ENCODE measurements at regions not wholly inside any gene's neighbourhood (a gene's known extent, or its start where the extent isn't known, plus 50 kb on each side); places are given as distances from the start of the nearest gene placed in this dataset.
"Not testable (repeated sequence)": the region's sequence is repeated elsewhere in the genome, so short reads cannot be mapped to it uniquely, and the experiment has no call there.

DNA sequence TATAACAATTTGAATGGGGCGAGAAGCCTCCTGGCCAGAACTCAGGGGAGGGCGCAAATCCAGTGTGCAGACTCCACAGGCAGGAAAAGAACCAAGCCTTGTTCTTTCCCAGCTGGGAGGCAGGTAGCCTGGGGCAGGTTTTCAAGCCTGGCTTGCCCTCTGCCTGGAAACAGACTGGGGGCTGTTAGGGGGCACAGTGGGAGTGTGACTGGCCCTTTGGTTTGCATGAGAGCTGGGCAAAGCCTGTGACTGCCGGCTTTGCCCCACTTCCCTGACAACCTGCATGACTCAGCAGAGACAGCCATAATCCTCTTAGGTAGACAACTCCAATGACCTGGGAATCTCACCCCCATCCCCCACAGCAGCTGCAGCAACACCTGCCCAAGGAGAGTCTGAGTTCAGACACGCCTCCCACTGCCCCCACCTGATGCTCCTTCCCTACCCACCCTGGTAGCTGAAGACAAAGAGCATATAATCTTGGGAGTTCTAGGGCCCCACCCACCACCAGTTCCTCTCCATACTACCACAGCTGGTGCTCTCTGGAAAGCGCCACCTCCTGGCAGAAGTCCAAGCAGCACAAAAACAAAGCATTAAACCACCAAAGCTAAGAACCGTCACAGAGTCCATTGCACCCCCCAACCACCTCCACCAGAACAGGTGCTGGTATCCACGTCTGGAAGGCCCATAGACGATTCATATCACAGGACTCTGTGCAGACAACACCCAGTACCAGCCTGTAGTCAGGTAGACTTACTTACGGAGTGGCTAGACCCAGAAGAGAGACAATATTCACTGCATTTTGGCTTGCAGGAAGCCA, 402.5 kb downstream of the STK39 start:
- peak in 1 of 51 donors; percentile 0 for DNase-seq

GRCh38 chr2:167843657-167844056, 403.7 kb downstream of the STK39 start:
- no peak for DNase-seq

DNA sequence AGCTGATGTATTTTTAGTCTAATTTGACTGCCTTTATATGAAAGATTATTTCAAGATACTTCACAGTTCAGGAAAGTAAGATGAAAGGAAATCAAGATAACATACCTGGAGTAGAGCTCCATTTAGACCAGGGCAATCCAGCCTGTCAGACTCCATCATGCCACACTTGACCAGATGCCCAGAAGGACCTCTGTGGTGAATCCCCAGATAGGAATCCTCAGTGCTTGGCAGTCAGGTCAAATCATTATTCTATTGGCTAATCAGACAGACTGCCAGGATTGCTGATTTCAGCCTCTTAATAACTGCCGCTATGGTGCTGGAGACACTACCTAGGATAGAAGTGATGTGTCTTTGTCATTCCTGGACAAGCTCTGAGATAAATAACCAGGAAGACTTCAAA, 404.2 kb downstream of the STK39 start:
- no peak for DNase-seq

DNA sequence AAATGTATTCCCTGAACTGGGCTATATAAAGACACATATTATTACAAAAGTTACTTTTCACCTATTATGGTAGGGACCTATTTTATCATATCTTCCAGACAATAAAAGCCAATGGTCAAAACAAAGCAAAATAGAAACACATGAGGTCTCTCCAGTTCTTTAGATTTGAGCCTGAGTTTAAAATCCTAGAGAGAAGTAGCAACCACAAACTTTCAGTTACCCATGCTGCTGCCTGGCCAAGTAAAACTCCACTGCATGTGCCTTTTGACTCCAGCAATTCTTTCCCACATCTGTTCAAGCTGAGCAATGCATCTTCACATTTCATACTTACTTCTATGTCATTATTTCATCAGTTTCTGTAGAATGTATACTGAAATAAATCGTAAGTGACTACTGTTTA, 405.3 kb downstream of the STK39 start:
- no peak for DNase-seq

DNA sequence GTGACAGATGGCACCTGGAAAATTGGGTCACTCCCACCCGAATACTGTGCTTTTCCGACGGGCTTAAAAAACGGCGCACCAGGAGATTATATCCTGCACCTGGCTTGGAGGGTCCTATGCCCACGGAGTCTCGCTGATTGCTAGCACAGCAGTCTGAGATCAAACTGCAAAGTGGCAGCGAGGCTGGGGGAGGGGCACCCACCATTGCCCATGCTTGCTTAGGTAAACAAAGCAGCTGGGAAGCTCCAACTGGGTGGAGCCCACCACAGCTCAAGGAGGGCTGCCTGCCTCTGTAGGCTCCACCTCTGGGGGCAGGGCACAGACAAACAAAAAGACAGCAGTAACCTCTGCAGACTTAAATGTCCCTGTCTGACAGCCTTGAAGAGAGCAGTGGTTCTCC, 412.1 kb downstream of the STK39 start:
- not testable (repeated sequence) for DNase-seq

GRCh38 chr2:167834707-167835106, 412.7 kb downstream of the STK39 start:
- no peak for DNase-seq

- DNase-seq: no peak
Measured at GRCh38 chr2:167833294-167833693, 414.1 kb downstream of the STK39 start.

GRCh38 chr2:167832868-167833287, 414.5 kb downstream of the STK39 start:
- no peak for DNase-seq

DNA sequence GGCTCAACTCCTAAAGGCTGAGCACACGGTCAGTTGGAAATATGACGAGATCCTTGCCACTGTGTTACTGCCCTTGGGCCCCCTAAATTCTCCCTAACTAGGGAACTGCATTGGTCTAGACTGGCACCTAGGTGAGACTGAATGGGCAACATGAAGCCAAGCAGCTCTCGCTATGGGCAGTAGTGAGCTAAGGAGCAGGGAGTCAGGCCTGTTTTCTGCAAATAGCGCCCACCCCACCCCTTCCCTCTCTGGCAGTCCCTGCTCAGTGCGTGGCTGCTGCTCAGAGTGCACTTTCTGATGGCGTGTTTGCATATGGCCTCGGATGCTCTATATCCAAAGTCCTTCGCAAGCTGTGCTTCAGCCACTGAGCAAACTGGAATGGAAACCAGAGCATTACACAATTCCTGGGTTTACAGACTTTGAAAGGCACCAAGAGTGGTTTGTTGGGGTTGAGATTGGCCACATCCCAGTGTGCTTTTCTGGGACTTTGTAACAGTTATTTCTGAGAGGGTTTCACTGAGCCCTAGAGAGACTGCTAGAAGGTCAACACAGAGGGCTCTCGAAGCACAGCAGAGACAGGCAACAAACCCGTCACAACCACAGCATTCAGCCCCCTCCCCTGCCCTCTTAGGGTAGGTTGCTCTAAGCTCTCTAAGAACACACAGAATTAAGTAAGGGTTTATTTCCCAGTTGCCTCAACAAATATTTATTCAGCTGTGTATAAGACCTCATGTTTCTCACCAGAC, 419.9 kb downstream of the STK39 start:
- no peak for DNase-seq

DNA sequence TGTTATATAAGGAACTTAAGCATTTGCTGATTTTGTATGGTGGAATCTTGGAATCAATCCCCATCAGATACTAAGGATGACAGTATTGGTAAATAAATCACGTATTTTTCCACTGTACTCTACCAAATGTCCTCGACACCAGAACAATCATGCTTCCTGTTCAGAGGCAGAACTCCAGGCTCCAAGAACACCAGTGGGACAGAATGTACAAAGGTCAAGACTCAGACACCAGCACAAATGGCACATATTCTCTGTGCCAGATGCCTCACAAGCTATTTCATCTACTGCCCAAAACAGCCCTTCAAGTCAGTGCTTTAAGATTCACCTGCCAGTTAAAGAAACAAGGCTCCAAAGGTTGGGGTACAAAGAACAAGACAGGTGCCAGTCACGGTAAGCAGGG, 420.5 kb downstream of the STK39 start:
- DNase-seq: no peak

DNA sequence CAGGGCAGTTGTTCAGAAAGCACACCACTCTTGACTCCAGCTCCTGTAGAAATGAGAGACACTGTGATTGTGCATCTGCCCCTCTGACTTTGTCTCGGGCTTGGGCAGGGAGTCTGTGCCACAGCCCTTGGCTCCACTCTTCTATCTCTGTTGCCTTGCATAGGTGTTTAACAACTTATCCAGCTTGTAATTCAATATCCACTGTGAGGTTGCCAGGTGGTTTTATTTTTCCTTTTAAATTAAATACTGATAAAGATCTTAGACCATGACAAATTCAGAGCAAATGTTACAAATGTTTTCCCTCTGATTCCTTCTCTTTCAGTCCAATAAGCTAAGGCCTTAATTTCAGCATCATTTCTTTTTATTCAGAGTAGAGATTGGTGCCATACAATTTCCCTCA, 421.7 kb downstream of the STK39 start:
- no peak for DNase-seq

GRCh38 chr2:167822690-167823465, 424.5 kb downstream of the STK39 start:
- DNase-seq: no peak

DNA sequence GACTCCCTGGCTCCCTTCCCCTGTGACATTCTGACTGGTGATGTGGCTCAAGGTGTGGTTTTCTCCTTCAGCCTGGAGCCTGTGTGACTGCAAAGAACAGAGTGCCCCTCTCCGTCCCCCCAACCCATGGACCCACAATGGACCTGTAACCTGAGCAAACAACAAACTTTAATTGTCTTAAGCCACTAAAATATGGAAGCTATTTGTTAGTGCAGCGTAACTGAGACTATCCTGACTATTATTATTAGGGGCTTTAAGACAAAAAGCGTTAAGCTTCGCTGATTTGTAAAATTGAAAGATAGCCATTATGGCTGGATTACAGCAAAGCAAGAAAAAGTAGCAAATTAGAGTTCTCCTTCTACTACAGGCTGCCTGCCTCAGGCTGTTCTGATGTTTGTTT, 426.9 kb downstream of the STK39 start:
- DNase-seq: no peak

DNA sequence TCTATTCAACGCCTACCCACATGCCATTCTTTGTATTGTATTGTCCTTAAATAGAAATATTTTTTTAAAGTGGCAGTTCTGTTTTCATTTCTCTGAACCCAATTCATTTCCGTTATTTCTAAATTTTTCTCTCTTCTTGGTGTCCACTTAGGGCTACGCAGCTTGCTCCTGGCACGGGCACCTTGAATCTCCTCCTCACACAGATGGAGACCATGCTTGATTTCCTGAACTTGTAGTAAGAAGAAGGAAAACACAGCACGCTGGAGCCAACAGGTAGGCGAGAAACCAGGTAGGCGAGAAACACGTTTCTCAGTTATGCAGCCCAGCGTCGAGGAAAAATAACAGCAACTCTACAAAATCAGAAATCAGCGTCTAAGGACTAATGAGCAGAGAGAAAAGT, 428.9 kb downstream of the STK39 start:
- no peak for DNase-seq

- DNase-seq: no peak
Measured at GRCh38 chr2:167817908-167818307, 429.5 kb downstream of the STK39 start.

DNA sequence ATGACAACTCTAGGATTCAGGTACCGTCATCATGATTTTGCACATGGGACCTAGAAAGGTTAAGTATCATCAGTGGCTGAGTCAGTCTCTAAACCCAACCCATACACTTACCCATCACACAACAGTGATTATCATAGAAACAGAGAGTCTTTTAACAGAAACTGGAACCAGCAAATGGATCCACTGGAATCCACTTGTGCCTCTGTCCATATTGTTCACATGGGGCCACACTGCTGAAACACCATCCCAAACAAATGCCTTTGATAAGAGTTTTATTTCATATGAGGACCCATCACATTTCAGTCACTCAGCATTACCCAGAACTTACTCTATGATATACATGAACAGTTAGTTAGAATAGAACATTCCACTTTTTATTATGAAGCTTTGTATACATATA, 430.0 kb downstream of the STK39 start:
- no peak for DNase-seq

- DNase-seq: no peak
Measured at GRCh38 chr2:167816874-167817290, 430.5 kb downstream of the STK39 start.

GRCh38 chr2:167814881-167815718, 432.3 kb downstream of the STK39 start:
- no peak for DNase-seq

DNA sequence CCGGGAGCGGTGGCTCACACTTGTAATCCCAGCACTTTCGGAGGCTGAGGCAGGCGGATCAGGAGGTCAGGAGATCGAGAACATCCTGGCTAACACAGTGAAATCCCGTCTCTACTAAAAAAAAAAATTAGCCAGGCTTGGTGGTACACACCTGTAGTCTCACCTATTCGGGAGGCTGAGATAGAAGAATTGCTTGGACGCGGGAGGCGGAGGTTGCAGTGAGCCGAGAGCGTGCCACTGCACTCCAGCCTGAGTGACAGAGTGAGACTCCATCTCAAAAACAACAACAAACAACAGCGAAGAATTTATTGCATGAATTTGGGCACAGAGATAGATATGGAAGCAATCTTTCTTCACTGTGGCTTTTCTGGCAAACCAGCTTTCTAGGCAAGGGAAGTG, 432.9 kb downstream of the STK39 start:
- not testable (repeated sequence) for DNase-seq

DNA sequence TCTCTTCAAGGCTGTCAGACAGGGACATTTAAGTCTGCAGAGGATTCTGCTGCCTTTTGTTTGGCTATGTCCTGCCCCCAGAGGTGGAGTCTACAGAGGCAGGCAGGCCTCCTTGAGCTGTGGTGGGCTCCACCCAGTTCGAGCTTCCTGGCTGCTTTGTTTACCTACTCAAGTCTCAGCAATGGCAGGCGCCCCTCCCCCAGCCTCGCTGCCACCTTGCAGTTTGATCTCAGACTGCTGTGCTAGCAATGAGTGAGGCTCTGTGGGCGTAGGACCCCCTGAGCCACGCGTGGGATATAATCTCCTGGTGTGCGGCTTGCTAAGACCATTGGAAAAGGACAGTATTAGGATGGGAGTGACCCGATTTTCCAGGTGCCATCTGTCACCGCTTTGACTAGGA, 437.6 kb downstream of the STK39 start:
- DNase-seq: not testable (repeated sequence)

- no peak for DNase-seq
Measured at GRCh38 chr2:167803449-167803988, 443.9 kb downstream of the STK39 start.

Data from hypothalamus (tissue), 51 donors.